ENCODE measurements at regions not wholly inside any gene's neighbourhood (a gene's known extent, or its start where the extent isn't known, plus 50 kb on each side); places are given as distances from the start of the nearest gene placed in this dataset.

GRCh38 chr6:168782187-168782751 lies 341.3 kb downstream of the SMOC2 start:
- DNase-seq (ENCODE audit: low read depth, low spot score), result no peak

DNA sequence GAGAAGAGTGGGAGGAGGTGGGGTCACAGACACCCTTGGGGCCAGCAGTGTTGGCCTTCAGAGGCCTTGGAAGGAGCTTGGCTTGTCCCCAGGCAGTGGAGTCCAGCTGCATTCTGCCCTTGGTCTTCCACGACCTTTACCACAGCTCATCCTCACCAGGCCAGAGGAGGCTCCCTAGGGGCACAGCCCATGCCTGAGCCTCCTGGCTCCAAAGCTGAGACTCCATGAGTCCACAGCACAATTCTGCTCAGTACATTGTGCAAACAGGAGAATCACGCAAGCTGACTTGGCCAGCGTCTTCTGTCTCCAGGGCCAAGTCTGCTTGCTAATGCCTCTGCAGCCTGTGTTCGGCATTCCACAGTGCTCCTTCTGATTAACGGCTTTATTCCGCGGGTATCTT lies 337.2 kb downstream of the SMOC2 start:
- no peak for DNase-seq (ENCODE audit: low read depth, low spot score)

GRCh38 chr6:168774381-168774780 lies 333.4 kb downstream of the SMOC2 start:
- DNase-seq (ENCODE audit: low read depth, low spot score), result no peak

- DNase-seq (ENCODE audit: low read depth, low spot score), result no peak
These were observed 332.8 kb downstream of the SMOC2 start for GRCh38 chr6:168773788-168774187.

DNA sequence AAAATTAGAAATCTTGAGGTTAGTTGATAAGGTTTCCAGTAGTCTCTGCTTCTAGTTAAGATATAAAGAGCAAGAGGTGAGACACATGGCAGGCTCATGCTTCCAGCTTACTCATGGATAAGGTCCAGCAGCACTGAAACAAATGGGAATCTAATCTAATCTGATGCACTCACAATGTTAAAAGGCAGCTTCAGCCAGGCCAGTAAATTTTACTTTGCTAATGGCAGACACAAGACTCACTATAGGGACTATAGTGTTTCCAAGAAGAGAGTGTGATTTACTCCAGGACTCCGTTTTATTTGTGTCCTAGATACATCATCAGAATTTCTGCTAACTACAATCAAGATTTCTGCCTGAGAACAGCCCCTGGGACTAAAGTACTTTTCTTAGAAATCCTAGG lies 324.8 kb downstream of the SMOC2 start:
- DNase-seq (ENCODE audit: low read depth, low spot score), result no peak

DNA sequence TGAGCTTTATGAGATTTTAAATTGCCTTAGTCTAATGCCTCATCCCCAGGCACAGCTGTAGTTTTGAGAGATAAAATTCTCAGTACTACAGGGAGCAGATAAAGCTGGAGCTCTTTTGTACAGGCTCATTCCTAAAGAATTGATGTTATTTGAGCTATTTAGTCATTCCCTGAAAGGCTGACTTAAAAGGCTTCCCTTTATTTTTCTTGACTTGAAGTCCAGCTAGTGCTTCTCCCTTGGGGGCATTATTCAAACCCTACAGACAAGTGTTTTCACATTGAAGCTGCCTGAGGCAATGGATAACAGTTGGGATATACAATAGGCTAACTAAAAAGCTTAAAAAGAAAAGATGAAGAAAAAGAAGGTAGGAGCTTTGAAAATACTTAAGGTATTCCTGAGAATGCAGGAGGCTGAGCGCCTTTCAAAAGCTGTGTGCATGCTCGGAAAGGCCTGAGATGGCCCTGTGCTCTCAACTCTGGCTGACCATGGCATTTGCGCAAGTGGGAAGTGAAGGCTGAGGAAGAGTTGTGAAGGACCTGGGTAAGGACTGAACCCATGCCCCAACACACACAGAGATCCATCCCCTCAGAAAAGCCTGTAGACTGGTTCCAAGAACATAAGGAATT lies 315.1 kb downstream of the SMOC2 start:
- DNase-seq (ENCODE audit: low read depth, low spot score), result no peak

GRCh38 chr6:168746643-168747042 lies 305.7 kb downstream of the SMOC2 start:
- DNase-seq (ENCODE audit: low read depth, low spot score), result no peak

DNA sequence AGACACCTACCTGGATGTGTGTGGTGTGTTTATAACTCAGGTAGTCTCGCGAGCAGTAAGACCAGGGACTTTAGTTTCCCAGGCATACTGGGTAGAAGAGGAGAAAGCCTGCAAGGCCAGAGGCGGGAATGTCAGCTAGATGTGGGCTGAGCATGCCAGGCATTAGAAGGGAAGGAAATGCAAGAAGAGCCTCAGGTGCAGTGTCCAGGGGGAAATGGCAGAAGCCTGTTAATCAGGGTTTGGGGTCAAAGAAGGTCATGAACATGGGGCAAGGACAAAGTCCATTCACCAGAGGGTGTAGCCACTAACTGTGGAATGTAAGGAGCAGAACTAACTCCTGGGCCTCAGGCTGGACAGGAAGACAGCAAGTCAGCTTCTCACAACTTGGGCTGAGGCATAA lies 305.0 kb downstream of the SMOC2 start:
- no peak for DNase-seq (ENCODE audit: low read depth, low spot score)

GRCh38 chr6:168744861-168745260 lies 303.9 kb downstream of the SMOC2 start:
- no peak for DNase-seq (ENCODE audit: low read depth, low spot score)

DNA sequence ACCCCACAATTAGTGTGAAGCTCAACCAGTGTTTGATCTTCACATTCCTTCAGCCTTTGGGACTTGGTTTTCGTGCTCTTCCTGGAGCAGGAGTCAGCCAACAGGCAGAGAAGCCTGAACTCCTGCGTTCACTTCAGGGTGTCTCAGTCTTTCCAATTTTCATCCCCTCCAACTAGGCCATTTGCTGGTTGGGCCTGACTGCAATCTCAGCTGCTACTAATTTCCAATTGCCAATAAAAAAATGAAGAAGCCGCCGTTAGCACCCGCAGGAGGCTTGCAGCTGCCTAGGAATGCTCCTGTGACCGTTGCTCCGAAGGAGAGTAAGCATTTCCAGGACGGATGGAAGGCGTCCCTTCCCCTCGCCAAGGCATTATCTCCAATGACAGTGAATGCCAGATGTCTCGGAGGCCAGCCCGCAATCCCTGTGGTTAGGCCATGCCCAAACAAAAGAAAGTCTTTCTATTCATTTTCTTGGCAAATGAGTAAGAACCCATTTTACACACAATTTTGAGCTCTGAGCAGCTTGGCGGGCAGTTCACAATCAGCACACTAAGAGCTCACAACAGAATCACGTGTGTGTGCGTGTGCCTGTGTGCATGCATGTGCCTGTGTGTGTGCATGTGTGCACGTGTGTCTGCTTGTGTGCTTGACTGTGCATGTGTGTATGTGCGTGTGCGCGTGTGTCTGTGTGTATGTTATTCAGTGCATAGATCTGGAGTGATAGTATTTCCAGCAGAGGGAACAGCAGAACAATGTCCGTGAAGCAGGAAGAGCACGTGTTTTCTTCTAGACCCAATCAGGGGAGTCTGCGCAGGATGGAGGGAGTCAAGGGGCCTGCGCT lies 301.2 kb downstream of the SMOC2 start:
- no peak for DNase-seq (ENCODE audit: low read depth, low spot score)

DNA sequence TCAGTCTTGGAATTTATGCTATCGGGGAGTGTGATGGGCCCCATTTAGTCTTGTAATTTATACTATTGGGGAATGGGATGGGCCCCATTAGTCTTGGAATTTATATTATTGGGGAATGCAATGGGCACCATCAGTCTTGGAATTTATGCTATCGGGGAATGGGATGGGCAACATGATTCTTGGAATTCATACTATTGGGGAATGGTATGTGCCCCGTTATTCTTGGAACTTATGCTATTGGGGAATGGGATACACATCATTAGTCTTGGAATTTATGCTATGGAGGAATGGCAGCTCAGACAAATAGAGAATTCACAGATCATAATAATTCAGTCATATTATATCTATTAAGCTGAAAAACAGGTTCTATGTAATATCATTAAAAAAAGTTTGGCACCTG lies 300.3 kb downstream of the SMOC2 start:
- DNase-seq (ENCODE audit: low read depth, low spot score), result no peak

DNA sequence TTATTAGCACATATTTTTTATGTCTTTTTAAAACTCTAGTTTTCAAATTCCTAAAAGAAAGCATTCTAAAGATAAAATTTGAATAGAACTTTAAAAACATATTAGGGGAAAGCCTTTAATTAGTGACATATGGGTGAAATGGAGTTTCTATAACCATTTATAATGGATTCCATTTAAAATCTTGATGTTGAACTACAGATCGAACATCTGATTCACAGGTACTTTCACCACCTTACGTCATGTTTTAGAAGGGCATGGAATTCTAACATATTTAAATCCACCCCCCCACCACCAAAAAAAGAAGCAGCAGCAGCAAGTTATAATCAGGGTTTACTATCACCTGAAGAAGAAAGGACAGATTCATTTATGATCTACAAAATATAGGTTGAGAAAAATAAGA lies 298.4 kb downstream of the SMOC2 start:
- DNase-seq (ENCODE audit: low read depth, low spot score), result no peak

DNA sequence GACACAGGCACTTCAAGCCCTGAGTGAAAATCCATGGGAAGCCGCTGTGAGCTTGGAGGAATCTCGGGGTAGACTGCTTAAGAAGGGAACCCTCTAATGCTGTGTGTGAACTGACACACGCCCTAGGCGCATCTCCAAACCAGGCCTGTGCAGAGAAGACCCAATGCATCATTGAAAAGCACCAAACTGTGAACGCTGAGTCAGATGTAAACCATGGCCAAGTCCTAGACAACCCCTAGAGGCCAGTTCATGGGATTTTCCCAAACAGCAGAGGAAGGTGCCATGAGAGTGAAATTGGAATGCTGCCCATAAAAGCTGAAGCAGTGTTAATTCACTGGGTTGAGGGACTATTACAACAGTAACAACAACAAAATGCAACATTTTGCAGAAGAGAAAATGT lies 296.5 kb downstream of the SMOC2 start:
- DNase-seq (ENCODE audit: low read depth, low spot score), result no peak

DNA sequence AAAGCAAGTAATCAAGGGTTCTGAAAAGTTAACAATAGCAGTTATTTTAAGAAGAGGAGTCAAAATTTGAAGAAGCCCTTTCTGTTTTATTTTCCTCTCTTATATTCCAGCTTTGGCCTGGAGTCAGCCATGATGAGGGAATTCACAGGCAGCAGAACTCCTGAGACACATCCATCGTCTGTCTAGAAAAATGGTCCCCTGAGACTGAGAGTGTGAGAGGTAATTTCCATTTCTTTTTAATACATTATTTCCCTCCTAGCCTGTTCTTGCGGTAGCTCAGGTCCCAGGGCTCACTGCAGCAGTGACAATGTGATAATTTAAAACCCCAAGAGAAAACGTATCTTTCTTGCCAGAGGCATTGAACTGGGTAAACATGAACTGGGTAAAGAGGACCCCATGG lies 296.0 kb downstream of the SMOC2 start:
- no peak for DNase-seq (ENCODE audit: low read depth, low spot score)

DNA sequence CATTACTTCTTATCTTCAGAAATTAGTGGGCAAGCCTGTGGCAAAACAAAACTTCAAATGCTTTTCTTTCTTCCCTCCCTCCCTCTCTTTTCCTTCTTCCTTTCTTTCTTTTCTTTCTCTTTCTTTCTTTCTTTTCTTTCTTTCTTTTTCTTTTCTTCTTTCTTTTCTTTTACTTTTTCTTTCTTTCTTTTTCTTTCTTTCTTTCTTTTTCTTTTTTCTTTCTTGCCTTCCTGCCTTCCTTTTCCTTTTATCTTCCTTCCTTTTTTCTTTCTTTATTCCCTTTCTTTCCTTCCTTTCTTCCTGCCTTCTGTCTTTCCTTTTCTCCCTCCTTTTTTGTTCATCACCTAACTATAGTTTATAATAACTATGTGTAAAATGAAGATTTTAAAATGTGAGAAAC lies 295.1 kb downstream of the SMOC2 start:
- DNase-seq (ENCODE audit: low read depth, low spot score), result no peak

- DNase-seq (ENCODE audit: low read depth, low spot score), result no peak
These were observed 294.4 kb downstream of the SMOC2 start for GRCh38 chr6:168735268-168735949.

- no peak for DNase-seq (ENCODE audit: low read depth, low spot score)
These were observed 293.5 kb downstream of the SMOC2 start for GRCh38 chr6:168734523-168734922.

DNA sequence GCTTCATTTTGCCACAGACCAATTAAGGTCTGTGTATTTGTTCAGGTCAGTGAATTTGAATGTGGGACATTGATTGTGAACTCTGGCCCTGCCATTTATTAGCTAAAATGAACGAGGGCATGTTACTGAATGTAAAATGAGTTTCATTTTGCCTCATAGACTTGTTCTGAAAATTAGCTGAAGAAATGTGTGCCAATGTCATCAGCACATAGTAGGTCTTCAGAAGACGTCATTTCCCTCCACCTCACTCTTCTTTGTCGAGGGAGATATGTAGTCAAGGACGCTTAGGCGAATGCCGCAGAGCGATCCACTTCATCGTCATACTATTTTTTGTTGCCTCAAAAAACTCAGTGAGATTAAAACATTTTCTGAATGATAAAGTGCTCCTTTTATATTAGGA lies 291.7 kb downstream of the SMOC2 start:
- DNase-seq (ENCODE audit: low read depth, low spot score), result no peak

GRCh38 chr6:168730931-168731716 lies 290.1 kb downstream of the SMOC2 start:
- DNase-seq (ENCODE audit: low read depth, low spot score), result no peak

DNA sequence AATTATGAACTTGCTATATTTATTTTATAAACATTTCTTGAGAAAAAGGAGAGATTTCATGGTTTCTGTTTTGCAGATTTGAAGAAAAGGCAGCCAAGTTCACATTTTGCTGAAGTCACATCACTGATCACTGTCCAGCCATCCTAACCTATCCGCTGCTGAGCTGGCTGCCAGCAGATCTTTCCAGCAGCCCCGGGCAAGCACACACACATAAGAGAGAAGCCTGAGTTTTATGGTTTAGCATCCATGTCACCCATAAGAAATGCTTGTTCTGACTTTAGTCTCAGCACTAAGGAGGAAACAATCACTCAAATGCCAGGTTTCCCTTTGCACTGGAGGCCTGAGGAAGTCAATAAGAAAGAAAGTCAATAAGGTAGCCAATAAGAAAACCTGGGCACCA lies 287.1 kb downstream of the SMOC2 start:
- DNase-seq (ENCODE audit: low read depth, low spot score), result no peak

DNA sequence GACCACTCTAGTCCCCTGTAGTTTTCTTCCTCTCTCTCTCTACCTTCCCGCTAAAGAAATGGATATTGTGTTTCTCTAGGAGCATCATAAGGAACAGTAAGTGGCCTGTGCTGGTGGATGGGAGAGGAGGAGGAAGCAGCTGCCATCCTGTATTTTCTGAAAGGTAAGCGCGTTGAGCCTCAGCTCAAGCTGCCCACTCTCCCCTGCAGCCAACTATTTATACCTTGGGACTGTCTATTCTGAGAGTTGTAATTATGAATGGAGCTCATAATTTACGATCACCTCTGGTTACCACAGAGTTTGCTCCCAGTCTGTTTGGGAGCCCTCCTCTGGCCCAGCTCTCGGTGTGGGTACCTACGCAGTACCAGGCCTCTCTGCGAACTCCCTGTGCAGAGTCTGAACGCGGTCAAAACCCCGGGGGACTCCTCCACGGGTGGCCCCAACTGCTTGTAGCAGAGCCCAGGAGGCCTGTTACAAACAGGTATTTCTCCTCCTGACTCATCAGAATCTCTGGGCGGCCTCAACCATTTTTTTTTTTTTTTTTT lies 285.4 kb downstream of the SMOC2 start:
- DNase-seq (ENCODE audit: low read depth, low spot score), result no peak
